ENCODE measurements at regions not wholly inside any gene's neighbourhood (a gene's known extent, or its start where the extent isn't known, plus 50 kb on each side); places are given as distances from the start of the nearest gene placed in this dataset.

DNA sequence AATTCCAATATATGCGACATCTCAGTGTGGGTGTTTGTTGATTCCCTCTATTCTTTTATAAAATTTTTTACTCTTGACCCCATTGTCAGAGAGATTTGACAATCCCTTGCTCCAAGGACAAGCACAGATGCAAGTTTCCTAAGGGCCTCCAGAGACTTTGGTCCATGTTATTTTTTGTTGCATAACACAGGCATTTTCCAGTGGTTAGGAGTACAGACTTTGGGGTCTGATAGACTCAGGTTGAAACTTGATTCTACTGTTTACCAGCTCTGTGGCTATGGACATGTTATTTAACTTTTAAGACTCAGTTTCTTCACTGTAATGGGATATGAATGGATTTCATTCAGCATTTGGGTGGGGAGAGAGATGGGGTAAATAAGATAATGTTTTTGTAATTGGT, 361.3 kb downstream of the ENC1 start:
- no peak for DNase-seq

DNA sequence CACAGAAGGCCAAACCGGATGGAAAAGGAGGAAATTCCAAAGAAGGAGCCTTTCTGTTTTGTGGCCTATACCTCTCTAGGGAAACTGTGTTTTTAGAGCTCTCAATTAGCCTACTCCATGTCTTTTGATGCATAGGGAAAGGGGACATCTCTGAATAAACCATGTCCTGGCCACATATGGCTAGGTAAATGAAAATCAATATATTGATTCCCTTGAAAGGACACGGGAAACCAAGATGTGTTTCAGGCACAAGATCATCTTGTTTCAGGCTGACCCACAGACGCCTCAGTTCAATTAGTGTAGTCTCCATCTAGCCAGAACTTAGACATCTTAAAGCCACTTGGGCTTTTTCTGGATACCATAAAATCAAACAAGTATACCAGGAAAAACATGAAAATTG, 363.1 kb downstream of the ENC1 start:
- DNase-seq: no peak

DNA sequence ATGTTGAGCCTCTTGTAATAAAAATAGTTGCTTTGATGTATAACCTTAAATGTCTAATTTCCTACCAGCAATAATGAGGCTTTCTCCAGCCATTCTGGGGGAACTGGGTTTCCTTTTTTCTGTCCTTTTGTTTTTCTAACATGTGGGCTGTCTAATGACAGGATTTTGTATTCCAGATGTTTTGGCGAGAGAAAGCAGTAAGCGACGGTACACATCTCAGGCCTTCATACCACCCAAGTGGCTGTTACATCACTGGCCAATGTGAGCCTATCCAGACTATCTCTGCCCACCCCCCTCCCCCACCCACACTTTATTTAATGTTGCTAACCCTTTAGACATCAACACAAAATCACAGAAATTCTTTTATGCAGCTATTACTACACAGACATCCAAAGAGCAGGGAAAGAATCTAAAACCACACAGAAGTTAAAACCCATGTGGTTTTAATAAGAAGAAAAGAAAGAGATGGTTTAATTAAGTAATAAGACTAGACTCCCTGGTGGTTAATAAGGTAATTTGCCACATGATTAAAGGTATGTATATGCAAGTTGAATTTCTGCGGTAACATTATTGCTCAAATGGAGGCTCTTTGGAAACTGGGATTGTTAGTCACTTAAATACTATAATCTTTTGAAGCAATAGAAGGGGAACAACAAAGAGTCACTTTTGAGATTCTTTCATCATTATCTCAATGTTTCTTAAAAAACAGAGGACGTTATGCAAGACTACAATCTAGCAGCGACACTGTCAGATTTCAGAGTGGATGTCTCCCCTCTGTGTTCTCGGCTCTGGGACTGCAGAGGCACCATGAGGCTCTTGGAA, 365.1 kb downstream of the ENC1 start:
- DNase-seq: peak; percentile 90

DNA sequence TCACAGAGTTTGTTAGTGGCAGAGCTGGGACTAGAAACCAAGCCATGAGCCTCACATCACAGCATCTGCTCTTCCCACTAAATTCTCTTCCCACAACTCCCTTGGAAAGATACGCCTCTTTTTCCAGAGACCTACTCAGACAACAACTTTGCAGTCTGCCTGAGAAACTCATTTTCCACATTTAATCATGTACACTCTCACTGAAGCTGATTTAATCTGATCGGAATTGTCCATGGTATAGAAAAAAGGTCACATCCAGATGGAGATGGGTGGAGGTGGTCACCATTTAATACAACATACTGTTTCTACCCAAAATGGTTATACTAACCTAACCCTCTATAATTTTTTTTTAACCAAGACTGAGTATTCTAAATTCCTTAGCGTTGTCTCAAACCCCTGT, 366.2 kb downstream of the ENC1 start:
- DNase-seq: no peak

DNA sequence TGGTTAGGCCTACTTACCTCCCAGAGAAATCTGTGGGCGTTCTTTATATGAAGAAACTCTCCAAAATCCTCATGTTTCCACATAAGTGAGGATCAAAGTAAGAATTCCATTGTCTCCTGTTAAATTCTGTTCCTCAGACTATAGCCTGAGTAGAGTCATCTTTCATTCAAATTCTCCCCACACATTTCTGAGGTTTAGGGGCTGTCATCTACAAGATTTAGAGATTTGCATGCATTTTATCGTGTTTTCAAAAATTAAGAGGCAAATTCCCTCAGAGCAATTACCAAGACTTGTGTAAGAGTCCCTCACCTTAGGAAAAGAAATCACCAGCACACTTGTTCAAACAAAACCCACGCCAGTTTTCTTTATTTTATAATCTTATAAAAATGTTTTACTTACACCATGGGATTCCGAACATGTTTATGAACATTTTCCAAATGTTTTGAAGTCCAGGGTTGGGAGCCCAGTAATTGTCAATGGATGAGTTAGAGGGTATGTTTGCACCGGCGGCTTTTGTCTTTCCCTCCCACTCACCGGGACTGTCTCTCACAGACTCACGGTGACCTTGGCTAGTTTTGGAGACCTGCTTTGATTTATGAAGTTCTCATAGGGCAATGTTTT, 367.6 kb downstream of the ENC1 start:
- DNase-seq: no peak

DNA sequence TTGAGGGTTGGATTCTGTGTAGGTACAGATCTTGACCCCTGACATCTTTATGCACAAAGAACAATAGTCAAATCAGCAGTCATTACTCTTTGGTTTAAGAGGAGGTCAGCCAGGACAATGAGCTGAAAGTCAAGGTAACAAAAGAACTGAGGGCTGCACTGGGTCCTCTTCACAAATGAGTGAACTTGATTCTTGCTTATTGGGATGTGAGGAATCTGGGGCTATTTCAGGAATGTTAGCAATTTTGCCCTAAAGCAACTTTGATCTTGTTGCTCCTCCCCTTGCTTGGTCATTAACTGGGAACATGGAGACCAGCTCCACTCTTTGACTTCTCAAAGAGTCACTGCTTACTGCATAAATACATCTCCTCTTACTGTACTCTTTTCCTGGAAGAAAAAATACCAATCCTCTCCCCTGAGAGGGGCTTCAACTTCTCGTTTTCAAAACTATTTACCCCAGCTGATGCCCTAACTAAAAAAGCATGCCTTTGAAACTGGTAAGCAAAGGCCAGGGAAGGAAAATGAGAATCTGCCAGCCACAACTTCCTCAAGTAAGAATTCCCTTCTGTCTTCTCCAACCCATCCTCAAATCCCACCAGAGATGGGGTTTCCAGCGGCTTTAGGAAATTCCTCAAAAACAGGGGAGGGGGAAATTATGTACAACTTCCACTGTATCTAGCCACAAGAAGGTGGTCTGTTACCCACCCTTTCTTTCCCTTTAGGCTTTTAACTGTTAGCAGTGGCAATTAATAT, 368.3 kb downstream of the ENC1 start:
- DNase-seq: no peak

DNA sequence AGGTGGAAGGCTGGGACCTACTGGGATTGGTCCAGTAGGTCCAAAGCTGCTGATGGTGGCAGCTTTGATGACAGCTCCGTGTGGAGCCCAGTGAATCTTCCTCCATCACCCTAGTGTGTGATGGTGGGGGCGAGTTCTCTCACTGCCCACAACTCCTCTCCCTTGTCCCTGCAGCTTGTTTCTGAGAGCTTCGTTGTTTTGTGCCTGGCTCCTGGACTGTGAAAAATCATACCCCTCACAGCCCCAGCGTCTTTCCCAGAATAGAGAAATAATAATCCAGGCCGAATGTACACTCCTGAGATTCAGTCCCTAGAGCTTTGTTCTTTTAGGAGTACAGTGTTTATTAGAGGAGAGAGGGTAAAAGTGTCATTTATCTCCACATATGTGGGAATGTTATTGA, 372.2 kb downstream of the ENC1 start:
- DNase-seq: no peak

DNA sequence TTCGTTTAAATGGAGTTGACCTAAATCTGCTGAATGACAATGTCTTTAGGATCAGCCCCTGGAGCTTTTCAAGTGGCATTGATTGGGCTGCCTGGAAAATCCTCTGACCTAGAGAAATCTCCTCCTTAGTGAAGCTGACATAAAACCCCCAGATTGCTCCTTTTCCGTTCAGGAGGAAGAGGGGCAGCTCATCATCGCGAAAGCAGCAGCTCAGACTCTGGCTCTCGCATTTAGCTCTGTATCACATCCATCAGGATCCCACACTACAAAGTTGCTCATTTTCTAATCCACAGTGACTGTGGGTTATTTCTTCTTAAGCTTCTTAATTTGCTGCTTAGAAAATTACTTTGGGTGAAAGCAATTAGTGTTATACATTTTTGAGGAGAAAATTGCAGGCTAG, 373.7 kb downstream of the ENC1 start:
- no peak for DNase-seq

DNA sequence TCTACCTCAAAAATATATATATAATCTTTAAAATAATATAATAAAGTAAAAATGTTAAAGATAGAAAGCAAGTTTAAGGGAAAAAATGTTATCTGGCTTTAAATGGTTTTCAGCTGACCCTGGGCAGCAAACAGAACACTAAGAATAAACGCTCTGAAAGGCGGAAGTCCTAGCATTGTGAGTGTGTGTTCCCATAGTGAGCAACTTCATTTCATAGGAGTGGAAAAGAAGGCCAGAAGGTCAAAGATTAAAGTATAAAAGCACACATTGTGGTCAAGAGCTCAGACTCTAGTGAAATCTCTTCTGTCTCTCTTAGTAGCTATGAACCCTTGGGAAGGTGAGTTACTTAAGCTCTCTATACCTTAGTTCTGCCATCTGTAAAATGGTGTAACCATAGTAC, 374.4 kb downstream of the ENC1 start:
- no peak for DNase-seq

DNA sequence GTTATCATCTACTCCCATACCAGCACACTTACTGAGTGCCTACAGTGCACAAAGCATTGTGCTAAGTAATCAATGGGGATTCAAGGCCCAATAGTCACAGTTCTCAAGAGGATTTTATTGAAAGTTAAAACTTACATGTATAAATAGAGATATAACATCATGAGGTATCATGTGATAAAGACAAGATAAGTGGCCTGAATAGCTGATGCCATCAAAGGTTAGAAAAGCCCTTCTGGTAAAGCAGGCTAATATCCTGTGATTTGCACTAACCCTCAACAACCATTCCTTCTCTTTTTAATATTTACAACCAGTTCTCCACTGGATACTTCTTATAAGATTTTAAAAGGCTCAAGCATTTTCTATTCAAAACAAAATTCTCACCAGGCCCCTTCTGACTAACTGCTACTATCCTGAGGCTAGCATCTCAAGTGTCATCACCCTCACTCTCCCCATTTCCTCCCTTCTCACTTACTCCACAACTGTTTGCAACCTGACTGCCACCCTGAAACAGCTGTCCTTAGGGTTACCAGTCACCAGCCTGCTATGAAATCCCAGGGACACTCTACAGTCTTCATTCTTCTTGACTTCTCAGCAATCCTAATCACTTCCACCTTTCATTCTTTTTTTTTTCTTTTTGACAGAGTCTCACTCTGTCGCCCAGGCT, 377.9 kb downstream of the ENC1 start:
- DNase-seq: no peak

DNA sequence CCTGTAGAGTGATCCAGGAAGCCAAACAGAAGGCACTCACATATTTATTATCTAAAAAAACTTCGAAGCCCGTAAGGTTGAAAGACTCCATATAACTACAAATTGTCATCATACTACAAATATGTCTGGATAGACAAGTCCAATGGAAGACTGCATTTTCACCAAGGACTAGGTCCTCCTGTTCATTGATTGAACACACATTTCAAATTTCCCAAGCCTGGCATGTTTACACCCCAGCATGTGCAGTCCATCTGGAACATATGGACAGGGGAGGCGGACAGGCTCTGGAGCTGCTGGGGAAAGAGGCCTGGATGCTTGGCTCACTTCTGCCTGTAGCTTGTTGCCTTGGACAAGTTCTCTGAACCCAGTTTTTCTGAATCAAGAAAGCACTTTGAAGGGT, 378.7 kb downstream of the ENC1 start:
- DNase-seq: no peak

DNA sequence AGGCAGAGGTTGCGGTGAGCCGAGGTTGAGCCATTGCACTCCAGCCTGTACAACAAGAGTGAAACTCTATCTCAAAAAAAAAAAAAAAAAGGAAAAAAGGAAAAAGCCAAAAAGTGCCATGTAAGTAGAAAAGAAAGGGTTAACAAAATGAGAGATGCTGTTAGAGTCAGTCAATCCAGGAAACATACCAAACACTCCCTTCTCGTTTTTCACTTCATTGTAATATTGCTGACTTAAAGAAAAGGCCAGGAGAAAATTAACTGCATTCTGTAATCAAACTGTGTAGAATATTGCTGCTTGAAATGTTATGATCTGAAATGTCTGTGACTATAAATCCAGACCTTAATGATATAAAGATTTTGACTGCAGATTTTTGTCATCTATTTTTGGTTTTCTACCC, 379.1 kb downstream of the ENC1 start:
- DNase-seq: no peak

DNA sequence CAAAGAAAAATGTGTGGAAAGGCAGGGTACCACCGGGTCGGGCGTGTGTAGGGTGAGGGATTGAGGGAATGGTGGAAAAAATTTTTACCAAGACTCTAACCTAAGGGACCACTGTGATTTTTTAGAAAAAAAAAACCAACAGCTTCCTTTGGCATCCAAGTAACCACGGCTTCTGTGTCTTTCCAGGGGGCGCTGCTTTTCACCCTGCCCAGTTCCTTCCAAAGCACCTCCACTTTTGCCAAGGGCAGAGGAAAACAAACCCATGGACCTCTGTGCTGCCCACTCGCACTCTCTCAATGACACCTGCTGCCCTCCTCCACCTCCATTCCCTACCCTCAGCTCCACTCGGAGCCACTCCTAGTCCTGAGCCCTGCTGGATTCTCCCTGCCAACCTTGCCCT, 381.0 kb downstream of the ENC1 start:
- no peak for DNase-seq

DNA sequence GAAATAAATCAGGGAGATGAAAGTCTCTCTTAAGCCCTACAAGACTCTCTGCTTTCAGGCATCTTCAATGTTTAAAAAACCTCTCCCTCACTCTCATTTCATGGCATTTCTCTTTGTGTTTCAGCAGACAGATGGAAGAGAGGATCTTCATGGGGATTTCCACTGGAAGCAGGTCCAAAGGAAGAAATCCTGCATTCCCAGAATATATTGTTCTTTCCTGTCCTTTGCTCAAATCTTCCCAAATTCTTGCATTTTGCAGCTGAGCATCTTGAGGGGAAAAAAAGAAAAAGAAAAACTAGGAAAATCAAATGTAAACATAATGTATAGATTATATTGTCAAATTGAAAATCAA, 382.2 kb downstream of the ENC1 start:
- DNase-seq: no peak

DNA sequence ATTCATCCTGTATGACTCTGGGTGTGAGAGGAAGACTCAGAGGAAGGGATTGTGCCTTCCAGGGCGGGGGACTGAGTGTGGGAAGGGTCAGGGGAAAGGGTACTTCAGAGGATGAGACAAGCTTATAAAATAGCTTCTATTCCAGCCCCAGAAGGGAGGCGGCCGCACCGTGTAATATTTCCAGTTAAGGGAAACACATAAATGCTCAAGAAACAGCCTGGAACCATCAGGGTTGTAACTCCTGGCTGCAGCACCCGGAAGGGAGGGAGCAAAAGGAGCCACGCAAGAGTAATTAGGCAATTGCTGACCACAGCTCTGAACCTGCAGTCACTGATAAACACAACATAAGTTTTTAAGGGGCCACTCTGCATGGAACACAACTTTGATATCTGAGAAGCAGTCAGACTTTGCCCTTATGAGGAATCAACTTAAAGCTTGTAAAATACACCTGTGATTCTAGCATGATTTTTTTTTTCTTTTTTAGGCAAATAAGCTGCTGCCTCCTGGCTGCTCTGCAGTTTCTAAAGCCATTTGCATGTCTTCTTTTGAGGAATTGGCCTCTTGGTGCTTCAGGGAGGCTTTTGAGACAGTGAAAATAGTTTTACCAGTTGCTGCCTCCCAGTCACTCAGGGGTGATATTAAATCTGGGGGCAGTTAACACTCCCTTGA, 382.7 kb downstream of the ENC1 start:
- DNase-seq: peak; percentile 40

DNA sequence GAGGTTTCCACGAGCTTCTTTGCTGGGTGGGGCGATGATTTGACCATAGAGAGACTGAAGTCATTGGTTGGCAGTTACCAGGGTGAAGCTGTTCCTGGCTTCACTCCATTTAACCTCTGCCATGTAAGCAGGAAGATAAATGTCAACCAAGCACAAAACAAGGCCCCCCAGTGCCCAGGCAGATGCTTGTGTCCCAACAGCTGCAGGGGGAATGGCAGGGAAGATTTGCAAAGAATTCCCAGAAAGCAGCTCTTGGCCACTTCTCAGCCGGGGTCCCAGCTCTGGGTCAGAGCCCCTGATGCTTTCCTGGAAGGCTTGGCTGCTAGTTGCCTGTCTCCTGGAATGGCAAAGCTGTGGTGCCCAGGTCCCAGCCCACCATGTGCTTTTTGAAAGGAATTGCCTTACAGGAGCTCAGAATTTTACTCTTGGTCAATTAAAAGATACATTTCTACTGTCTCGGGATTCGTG, 383.4 kb downstream of the ENC1 start:
- no peak for DNase-seq

DNA sequence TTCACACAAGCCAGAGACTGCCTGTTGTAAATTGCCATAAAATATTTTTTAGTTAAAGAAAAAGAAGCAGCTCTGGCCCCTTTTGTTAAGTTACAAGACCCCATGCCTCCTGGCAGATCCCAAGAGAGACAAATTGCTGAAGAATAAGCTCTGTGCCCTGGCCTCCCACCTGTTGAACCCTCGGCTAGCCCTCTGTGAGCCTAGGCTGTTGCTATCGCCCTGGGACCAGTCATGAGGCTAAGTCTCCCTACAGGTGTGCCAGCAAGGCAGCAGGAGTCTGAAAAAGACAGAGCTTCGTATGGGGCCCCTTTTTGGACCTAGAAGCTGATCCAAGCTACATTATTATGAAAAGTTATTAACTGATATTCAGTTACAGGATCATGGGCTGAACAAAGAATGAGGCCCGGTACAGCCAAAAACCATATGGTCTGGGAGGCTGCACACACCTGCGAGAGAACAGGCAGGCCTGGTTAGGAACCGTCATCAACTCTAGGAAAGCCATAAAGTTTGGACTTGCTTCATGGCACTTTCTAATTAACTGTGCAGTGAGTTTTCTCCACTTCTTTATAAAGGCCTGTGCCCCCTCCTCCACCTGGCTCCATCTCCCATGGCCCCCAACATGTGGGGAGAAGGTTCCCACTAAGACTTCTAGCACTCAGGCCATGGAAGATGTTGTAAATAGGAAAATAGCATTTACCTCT, 384.7 kb downstream of the ENC1 start:
- no peak for DNase-seq

DNA sequence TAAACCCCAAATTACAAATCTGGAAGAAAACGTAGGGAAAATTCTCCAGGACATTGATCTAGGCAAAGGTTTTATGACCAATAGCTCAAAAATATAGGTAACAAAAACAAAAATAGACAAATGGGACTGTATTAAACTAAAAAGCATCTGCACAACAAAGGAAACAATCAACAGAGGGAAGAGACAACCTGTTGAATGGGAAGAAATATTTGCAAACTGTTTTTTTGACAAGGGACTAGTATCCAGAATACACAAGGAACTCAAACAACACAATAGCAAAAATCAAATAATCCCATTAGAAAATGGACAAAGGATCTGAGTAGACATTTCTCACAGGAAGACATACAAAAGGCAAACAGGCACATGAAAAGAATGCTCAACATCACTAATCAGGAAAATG, 386.3 kb downstream of the ENC1 start:
- no peak for DNase-seq

DNA sequence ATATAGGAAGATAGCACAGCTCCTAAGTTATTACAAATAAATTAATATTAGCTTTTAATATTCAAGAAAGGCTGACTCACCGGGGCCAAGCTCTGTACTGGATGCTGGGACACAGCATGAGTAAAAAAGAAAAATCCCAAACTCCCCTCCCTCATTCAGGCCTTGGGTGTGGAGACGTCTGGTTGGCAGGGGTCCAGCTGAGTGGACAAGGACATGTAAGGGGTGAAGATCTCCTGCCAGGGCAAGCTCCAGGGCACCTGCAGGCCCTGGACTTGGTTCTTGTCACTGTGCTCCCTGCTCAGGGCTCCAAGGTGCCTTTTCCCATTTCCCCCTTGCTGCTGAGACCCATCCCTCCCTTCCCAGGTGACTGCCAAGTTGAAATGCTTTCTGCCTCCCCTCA, 388.5 kb downstream of the ENC1 start:
- no peak for DNase-seq

DNA sequence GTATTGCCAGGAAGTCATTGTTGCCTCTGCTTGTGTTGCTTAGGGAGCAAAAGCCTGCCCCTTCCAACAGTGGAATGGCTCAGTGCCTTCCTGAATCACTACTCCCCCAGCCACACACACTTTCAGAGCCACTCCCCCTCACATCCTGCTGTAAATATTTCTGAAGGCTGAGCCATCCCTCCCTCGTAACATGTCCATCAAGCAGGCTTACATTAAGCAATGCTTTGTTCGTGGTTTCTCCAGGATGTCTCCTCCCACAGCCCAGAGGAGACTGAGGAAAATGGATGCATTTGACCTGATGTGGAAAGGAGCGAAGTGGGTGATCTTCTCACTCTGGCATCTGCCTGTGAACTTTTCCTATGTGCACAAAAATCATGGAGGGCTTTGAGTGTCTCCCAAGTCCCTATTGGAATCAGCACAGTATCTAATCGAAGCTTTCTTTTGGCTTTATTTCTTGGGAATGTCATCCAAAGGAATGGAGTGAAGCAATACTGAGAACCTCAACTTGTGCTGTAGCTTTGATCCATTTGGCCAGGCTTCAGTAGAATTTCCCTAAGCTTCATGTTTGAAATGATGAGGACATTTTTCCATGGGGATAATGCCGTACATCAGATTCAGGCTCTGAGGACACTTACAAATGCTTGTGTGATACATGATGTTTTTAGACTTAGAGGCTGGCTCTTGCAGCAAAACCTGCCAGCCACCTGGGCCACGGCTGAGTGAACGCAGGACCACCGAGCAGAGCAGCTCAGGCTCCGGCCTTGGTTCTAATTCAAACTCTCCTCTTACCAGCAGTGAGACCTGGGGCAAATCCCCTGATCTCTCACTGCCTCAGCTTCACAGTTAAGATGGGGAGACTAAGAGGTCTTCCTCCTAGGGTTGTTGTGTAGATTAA, 389.1 kb downstream of the ENC1 start:
- DNase-seq: peak; percentile 66

Data from inflammatory macrophage treated with lipopolysaccharide for 4 hours (primary cell).